SJSA1 (cell line): ENCODE measurements at regions not wholly inside any gene's neighbourhood (a gene's known extent, or its start where the extent isn't known, plus 50 kb on each side); places are given as distances from the start of the nearest gene placed in this dataset.
A peak's percentile ranks its signal among the peaks of the same experiment; 100 is the strongest.

Source experiments
- DNase-seq, 2 experiments: peaks; one replicate each; pipeline ENCODE4 v3.0.0-alpha.2; 2015 to 2020; ENCODE audit warnings: low spot score in 2 of 2, low read depth in 1 of 2
- H3K27ac ChIP-seq: fragments of 250-450 bp; sonication (Bioruptor Pico); 2 replicates; pipeline ENCODE4 v1.5.1; 2020; ENCODE audit warnings: mild to moderate bottlenecking, moderate library complexity
- H3K27me3 ChIP-seq: fragments of 250-450 bp; sonication (Bioruptor Pico); replicated peaks from 2 replicates; pipeline ENCODE4 v1.5.1; 2020; ENCODE audit warnings: mild to moderate bottlenecking, moderate library complexity
- H3K36me3 ChIP-seq: fragments of 250-450 bp; sonication (Bioruptor Pico); 2 replicates; pipeline ENCODE4 v1.5.1; 2020; ENCODE audit warnings: mild to moderate bottlenecking
- H3K4me1 ChIP-seq: fragments of 250-450 bp; sonication (Bioruptor Pico); replicated peaks from 2 replicates; pipeline ENCODE4 v1.6.1; 2021; ENCODE audit warnings: mild to moderate bottlenecking
- H3K4me3 ChIP-seq: fragments of 250-450 bp; sonication (Bioruptor Pico); 2 replicates; pipeline ENCODE4 v1.5.1; 2020; ENCODE audit warnings: mild to moderate bottlenecking
- H3K9me3 ChIP-seq: fragments of 250-450 bp; sonication (Bioruptor Pico); replicated peaks from 2 replicates; pipeline ENCODE4 v1.5.1; 2020; ENCODE audit warnings: mild to moderate bottlenecking

- Histone ChIP-seq H3K27me3 (no peaks in the 10 kb centered on the region), H3K36me3 (no peaks in the 10 kb centered on the region), H3K27ac (no peak overlapping the region), H3K9me3 (no peaks in the 10 kb centered on the region), H3K4me3 (no peak overlapping the region), H3K4me1 (no peaks in the 10 kb centered on the region)
- DNase-seq, result no peak
Measured at GRCh38 chr3:194204042-194204987, 68.4 kb downstream of the HES1 start.

DNA sequence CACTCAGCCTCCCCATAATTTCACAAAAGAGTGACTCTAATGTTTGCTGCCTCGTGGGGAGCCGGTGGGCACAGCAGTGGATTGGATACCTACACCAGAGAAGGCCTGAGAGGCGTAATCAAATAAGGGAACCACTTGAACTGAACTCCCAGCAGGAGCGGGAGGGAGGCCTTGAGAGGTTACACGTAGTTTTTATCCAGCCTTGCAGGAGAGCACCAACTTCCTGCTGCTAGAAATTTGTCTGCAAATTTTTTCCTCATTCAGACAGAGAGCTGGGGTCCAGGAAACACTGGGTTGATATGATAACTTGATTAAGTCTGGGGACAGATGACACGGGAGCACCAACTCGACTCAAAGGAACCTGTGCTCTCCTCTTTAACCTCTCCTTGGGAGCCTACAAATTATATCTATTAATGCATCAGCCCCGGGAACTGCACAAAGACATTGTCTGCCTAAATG is 69.8 kb downstream of the HES1 start:
- Histone ChIP-seq H3K4me3 (no peak overlapping the region), H3K4me1 (no peaks in the 10 kb centered on the region), H3K36me3 (no peaks in the 10 kb centered on the region), H3K27me3 (no peaks in the 10 kb centered on the region), H3K9me3 (no peaks in the 10 kb centered on the region), H3K27ac (no peak overlapping the region)
- DNase-seq, result no peak

GRCh38 chr3:194206320-194206719 is 70.4 kb downstream of the HES1 start:
- H3K27me3 ChIP-seq, result no peaks in the 10 kb centered on the region
- no peaks in the 10 kb centered on the region for H3K4me1 ChIP-seq
- H3K4me3 ChIP-seq, result no peak overlapping the region
- H3K27ac ChIP-seq, result no peak overlapping the region
- no peaks in the 10 kb centered on the region for H3K9me3 ChIP-seq
- no peaks in the 10 kb centered on the region for H3K36me3 ChIP-seq
- no peak for DNase-seq

DNA sequence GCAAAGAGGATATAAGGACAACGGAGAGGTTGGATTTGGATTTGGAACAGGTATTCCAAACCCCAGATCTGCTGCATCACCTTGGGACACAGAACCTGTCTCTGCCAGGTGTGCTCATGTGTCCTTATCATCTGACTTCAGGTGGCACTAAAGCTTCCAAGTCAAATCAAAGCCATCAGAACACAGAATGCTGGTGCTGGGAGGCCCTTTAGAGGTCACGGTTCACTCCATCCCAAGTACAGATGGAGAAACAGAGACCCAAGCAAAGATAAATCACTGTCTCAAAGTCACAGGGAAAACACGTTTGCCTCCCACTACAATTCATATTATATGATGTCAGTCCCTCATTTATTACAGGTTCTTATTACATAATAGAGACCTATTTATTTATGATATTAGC is 72.8 kb downstream of the HES1 start:
- H3K4me1 ChIP-seq, result peaks cover 10% of the 10 kb centered on the region
- H3K9me3 ChIP-seq, result no peaks in the 10 kb centered on the region
- no peaks in the 10 kb centered on the region for H3K36me3 ChIP-seq
- H3K27ac ChIP-seq, result no peak overlapping the region
- H3K27me3 ChIP-seq, result no peaks in the 10 kb centered on the region
- DNase-seq, result no peak
- no peak overlapping the region for H3K4me3 ChIP-seq

DNA sequence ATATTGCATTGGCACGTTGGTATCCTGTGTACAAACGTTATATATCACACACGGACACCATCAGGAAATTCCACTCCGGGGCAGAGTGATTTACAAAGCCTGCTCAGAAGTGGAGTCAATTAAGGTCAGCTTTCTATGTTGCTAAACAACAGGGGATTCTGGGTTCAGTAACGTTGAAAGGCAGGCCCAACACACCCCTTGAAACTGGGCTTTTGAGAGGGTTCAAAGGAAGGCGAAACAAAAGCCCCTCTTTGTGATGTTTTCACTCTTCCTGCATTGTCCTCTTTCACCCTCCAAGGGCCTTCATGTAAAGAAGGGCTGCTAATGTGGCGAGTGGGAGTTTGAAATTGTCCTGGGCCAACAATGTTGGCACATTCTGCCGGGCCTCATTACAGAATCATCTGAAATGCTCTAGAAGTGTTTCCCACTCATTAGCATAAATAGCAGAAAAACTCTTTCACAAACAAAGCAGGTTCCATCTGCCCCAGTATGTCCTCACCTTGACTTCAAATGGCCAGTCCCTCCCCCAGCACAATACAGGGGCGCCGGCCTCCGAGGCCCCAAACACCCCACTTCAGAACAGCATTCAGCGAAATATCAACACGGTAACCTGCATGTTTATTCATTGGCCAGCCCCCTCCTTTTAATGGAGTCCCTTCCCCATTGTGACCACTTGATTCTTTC is 76.4 kb downstream of the HES1 start:
- Histone ChIP-seq H3K9me3 (no peaks in the 10 kb centered on the region), H3K4me1 (peaks cover 10% of the 10 kb centered on the region), H3K4me3 (no peak overlapping the region), H3K27ac (no peak overlapping the region), H3K27me3 (no peaks in the 10 kb centered on the region), H3K36me3 (no peaks in the 10 kb centered on the region)
- no peak for DNase-seq

GRCh38 chr3:194212845-194213331 is 76.9 kb downstream of the HES1 start:
- Histone ChIP-seq H3K27me3 (no peaks in the 10 kb centered on the region), H3K27ac (no peak overlapping the region), H3K36me3 (no peaks in the 10 kb centered on the region), H3K9me3 (no peaks in the 10 kb centered on the region), H3K4me1 (peaks cover 10% of the 10 kb centered on the region), H3K4me3 (no peak overlapping the region)
- peak; percentile 47 to 48 for DNase-seq

DNA sequence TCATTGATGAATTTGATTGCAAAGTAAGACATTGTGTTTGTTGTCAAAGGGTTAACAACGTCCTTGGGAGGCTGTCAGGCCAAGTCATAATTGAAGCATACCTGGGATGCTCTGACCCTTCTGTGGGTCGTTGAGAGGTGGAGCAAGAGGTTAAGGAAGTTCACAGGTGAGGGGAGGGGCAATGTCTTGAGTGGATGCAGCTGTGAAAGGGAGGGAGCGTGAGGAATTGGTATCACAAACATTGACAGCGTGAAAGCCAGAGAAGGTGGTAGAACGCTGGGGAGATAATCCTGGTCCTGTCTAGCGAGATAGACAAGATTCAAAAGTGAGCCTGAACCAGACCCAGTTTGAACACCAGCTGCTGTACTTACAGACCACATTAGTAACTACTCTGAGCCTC is 79.4 kb downstream of the HES1 start:
- Histone ChIP-seq H3K36me3 (no peaks in the 10 kb centered on the region), H3K9me3 (no peaks in the 10 kb centered on the region), H3K27me3 (no peaks in the 10 kb centered on the region), H3K4me3 (no peak overlapping the region), H3K27ac (no peak overlapping the region), H3K4me1 (peaks cover 10% of the 10 kb centered on the region)
- DNase-seq, result no peak

DNA sequence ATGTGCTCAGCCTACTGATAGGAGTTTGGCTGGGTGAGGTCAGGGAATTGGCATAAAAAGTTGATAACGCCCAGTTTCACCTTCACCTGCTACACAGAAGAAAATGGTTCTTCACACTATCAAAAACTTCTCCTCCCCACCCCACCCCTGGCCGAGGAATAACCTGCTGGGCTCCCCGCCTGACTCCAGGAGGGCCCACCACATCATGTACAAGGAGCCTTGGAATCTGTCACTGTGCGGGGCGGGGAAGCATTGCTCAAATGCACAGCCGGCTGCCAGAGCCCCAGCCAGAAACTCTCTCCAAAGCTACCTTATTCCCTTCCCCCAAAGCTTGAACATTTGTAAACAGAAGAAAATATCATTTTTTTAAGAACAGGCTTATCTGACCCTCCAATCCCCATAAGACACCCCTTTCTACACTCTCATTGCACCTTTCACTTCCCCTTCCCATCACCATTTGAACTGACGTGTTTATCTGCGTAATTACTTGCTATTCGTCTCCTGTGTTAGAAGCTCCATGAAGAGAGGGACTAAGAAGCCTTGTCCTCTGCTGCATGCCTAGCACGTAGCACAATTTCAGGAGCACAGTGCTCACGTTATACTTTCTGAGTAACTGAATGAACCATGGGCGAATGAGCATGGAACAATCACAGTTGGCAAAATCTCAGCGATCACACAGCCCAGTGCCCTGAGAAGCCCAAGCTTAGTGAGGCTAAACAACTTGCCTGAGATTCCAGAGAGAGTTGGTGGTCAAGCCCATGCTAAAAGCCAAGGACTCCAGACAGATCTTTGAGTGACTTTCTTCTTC is 82.9 kb downstream of the HES1 start:
- no peak overlapping the region for H3K4me3 ChIP-seq
- no peak overlapping the region for H3K27ac ChIP-seq
- DNase-seq, result no peak
- H3K36me3 ChIP-seq, result no peaks in the 10 kb centered on the region
- H3K27me3 ChIP-seq, result no peaks in the 10 kb centered on the region
- no peaks in the 10 kb centered on the region for H3K9me3 ChIP-seq
- H3K4me1 ChIP-seq, result peaks cover 7% of the 10 kb centered on the region; the same call in 1 of the 2 replicates

- no peak for DNase-seq
- no peak overlapping the region for H3K4me3 ChIP-seq
- H3K36me3 ChIP-seq, result no peaks in the 10 kb centered on the region
- no peaks in the 10 kb centered on the region for H3K9me3 ChIP-seq
- H3K27ac ChIP-seq, result no peak overlapping the region
- no peaks in the 10 kb centered on the region for H3K27me3 ChIP-seq
- H3K4me1 ChIP-seq, result peaks cover 7% of the 10 kb centered on the region; the same call in 1 of the 2 replicates
Measured at GRCh38 chr3:194219826-194220410, 84.0 kb downstream of the HES1 start.

DNA sequence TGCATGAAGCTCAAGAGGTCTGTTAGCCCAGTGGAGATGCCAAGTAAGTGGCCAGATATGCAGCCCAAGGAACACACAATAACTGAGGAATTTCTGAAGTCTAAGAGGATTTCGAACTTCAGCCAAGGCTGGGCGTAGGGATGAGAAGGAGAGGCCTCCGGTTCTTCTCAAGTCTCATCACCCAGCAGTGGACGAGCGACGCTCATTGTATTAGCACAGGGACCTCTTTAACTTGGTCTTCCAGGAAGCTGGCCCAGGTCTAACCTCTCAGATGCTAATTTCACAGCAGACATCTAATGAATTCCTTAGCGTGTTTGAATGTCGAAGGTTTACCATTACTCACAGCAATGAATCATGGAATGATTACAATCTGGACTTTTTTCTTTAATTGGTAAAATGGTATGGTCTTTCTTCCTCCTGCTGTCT is 85.0 kb downstream of the HES1 start:
- H3K36me3 ChIP-seq, result no peaks in the 10 kb centered on the region
- peaks cover 7% of the 10 kb centered on the region; the same call in 1 of the 2 replicates for H3K4me1 ChIP-seq
- no peaks in the 10 kb centered on the region for H3K27me3 ChIP-seq
- no peak overlapping the region for H3K27ac ChIP-seq
- DNase-seq, result no peak
- H3K4me3 ChIP-seq, result no peak overlapping the region
- no peaks in the 10 kb centered on the region for H3K9me3 ChIP-seq

- H3K9me3 ChIP-seq, result no peaks in the 10 kb centered on the region
- no peak overlapping the region for H3K4me3 ChIP-seq
- H3K4me1 ChIP-seq, result peaks cover 7% of the 10 kb centered on the region; the same call in 1 of the 2 replicates
- no peaks in the 10 kb centered on the region for H3K27me3 ChIP-seq
- DNase-seq, result no peak
- H3K36me3 ChIP-seq, result no peaks in the 10 kb centered on the region
- H3K27ac ChIP-seq, result no peak overlapping the region
Measured at GRCh38 chr3:194221336-194221735, 85.4 kb downstream of the HES1 start.

GRCh38 chr3:194223951-194224350 is 88.0 kb downstream of the HES1 start:
- Histone ChIP-seq H3K27me3 (no peaks in the 10 kb centered on the region), H3K9me3 (no peaks in the 10 kb centered on the region), H3K36me3 (no peaks in the 10 kb centered on the region), H3K27ac (no peak overlapping the region), H3K4me1 (peaks cover 7% of the 10 kb centered on the region), H3K4me3 (no peak overlapping the region)
- no peak for DNase-seq
